ENCODE measurements at regions not wholly inside any gene's neighbourhood (a gene's known extent, or its start where the extent isn't known, plus 50 kb on each side); places are given as distances from the start of the nearest gene placed in this dataset.
"Not testable (repeated sequence)": the region's sequence is repeated elsewhere in the genome, so short reads cannot be mapped to it uniquely, and the experiment has no call there.

- no peak for TF ChIP-seq CTCF (IDR thresholded peaks at IDR 0.05; ENCODE audit: borderline replicate concordance, control extremely low read depth, extremely low read depth, insufficient read depth, missing control alignments)
- in situ Hi-C loops (cut with MboI; ENCODE audit: low sequenced_read_pairs, unreplicated experiment), result no loop called here
- no peak for DNase-seq (ENCODE audit: low spot score)
Measured at GRCh38 chr4:43189741-43190140, 297.2 kb downstream of the GRXCR1 start.

- DNase-seq (ENCODE audit: low spot score); in situ Hi-C loops (cut with MboI; ENCODE audit: low sequenced_read_pairs, unreplicated experiment): not testable (repeated sequence)
Measured at GRCh38 chr4:43212576-43212975, 320.1 kb downstream of the GRXCR1 start.

GRCh38 chr4:43223820-43224219, 331.3 kb downstream of the GRXCR1 start:
- TF ChIP-seq CTCF (IDR thresholded peaks at IDR 0.05; ENCODE audit: borderline replicate concordance, control extremely low read depth, extremely low read depth, insufficient read depth, missing control alignments), result no peak
- no peak for DNase-seq (ENCODE audit: low spot score)
- in situ Hi-C loops (cut with MboI; ENCODE audit: low sequenced_read_pairs, unreplicated experiment), result no loop called here

- no peak for TF ChIP-seq CTCF (IDR thresholded peaks at IDR 0.05; ENCODE audit: borderline replicate concordance, control extremely low read depth, extremely low read depth, insufficient read depth, missing control alignments)
- in situ Hi-C loops (cut with MboI; ENCODE audit: low sequenced_read_pairs, unreplicated experiment), result no loop called here
- DNase-seq (ENCODE audit: low spot score), result no peak
Measured at GRCh38 chr4:43224559-43224958, 332.0 kb downstream of the GRXCR1 start.

- in situ Hi-C loops (cut with MboI; ENCODE audit: low sequenced_read_pairs, unreplicated experiment), result no loop called here
- DNase-seq (ENCODE audit: low spot score), result no peak
- no peak for TF ChIP-seq CTCF (IDR thresholded peaks at IDR 0.05; ENCODE audit: borderline replicate concordance, control extremely low read depth, extremely low read depth, insufficient read depth, missing control alignments)
Measured at GRCh38 chr4:43233321-43233720, 340.8 kb downstream of the GRXCR1 start.

- TF ChIP-seq CTCF (IDR thresholded peaks at IDR 0.05; ENCODE audit: borderline replicate concordance, control extremely low read depth, extremely low read depth, insufficient read depth, missing control alignments), result no peak
- in situ Hi-C loops (cut with MboI; ENCODE audit: low sequenced_read_pairs, unreplicated experiment), result no loop called here
- no peak for DNase-seq (ENCODE audit: low spot score)
Measured at GRCh38 chr4:43234626-43235415, 342.3 kb downstream of the GRXCR1 start.

- in situ Hi-C loops (cut with MboI; ENCODE audit: low sequenced_read_pairs, unreplicated experiment), result no loop called here
- no peak for TF ChIP-seq CTCF (IDR thresholded peaks at IDR 0.05; ENCODE audit: borderline replicate concordance, control extremely low read depth, extremely low read depth, insufficient read depth, missing control alignments)
- DNase-seq (ENCODE audit: low spot score), result no peak
Measured at GRCh38 chr4:43238008-43238407, 345.5 kb downstream of the GRXCR1 start.

All from GM13976 (cell line).